Spleen (tissue), 7 donors: ENCODE measurements at regions not wholly inside any gene's neighbourhood (a gene's known extent, or its start where the extent isn't known, plus 50 kb on each side); places are given as distances from the start of the nearest gene placed in this dataset.

Experiments used
- CTCF ChIP-seq, 11 experiments: fragments of 200-600 bp in 7 of 11; fragments of 450-650 bp in 4 of 11; sonication (generic) in 4 of 11; IDR thresholded peaks in 8 of 11; conservative IDR thresholded peaks in 3 of 11; 1 replicate in 7 of 11; 2 replicates in 4 of 11; pipeline versions ENCODE4 v1.4.0 to v1.8.0; 2016 to 2021; ENCODE audit warnings: antibody characterized with exemption in 11 of 11, inconsistent platforms in 4 of 11, mild to moderate bottlenecking in 1 of 11
- POLR2A ChIP-seq, 3 donors: fragments of 450-650 bp; IDR thresholded peaks; one replicate each; pipeline ENCODE4 v1.5.1; 2017; ENCODE audit warnings: antibody characterized with exemption in 3 of 3, mild to moderate bottlenecking in 1 of 3
- POLR2AphosphoS5 ChIP-seq, 3 donors: sonication (generic); formaldehyde crosslinking; IDR thresholded peaks; one replicate each; pipeline ENCODE4 v1.5.1; 2017; ENCODE audit warnings: antibody characterized with exemption in 3 of 3
- donor health status: DM: no; HTN: no; CAD: no; lungs with moderate emphysema.
- donor health status: DM: no; HTN: no; CAD: no.
- donor health status: DM: no; HTN: no; CAD: no.

DNA sequence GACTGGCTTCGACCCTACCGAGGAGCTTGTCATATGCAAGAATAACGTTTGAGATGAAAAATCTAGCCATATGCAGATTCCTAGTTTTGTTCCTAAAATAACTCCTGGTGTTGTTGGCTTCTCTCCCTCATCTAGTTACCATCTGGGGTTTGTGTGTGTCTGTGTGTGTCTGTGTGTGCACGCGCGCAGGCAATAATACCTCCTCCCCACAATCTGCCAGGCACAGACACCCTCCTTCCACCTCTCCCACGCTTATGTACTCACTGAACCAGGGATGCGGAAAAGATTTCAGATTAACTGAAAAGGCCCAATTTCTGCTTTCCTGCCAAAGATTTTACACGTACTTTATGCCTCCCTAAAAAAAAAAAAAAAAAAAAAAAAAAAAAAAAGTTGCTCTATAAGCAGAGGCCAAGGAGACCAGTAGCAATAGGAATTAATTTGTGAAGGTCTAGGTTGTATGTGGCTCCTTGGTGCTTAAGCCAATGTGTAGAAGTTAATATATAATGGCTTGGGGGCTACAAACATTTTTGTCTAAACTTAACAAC lies 452.7 kb downstream of the NUF2 start:
- no peak for TF ChIP-seq CTCF (IDR thresholded peaks at IDR 0.05 in 8 of 11, conservative IDR thresholded peaks at IDR 0.05 in 3 of 11)
- no peak for TF ChIP-seq POLR2A (IDR thresholded peaks at IDR 0.05)
- TF ChIP-seq POLR2AphosphoS5 (IDR thresholded peaks at IDR 0.05): no peak
